Mesothelial cell of epicardium (in vitro differentiated cells): ENCODE measurements at regions not wholly inside any gene's neighbourhood (a gene's known extent, or its start where the extent isn't known, plus 50 kb on each side); places are given as distances from the start of the nearest gene placed in this dataset.
"Not testable (repeated sequence)": the region's sequence is repeated elsewhere in the genome, so short reads cannot be mapped to it uniquely, and the experiment has no call there.

Experiments
- DNase-seq, 2 experiments: peaks; one replicate each; pipeline ENCODE4 v3.0.0; 2021; ENCODE audit warnings: low spot score in 2 of 2; ENCODE audit not compliant: unreplicated experiment in 2 of 2
- H3K27ac Mint-ChIP-seq: 2 replicates; pipeline ENCODE4 v1.8.0; 2021; ENCODE audit warnings: mixed read lengths
- H3K27me3 Mint-ChIP-seq: 2 replicates; pipeline ENCODE4 v1.8.0; 2021; ENCODE audit warnings: low read depth, mixed read lengths
- H3K36me3 Mint-ChIP-seq: 2 replicates; pipeline ENCODE4 v1.8.0; 2021; ENCODE audit warnings: mixed read lengths
- H3K4me1 Mint-ChIP-seq: 2 replicates; pipeline ENCODE4 v1.8.0; 2021; ENCODE audit warnings: mixed read lengths
- H3K4me3 Mint-ChIP-seq: 2 replicates; pipeline ENCODE4 v1.8.0; 2021; ENCODE audit warnings: mild to moderate bottlenecking, moderate library complexity, mixed read lengths
- H3K9me3 Mint-ChIP-seq: 2 replicates; pipeline ENCODE4 v1.8.0; 2021; ENCODE audit warnings: mixed read lengths

GRCh38 chr1:143326662-143327061 lies 645.1 kb downstream of the FAM72C start:
- H3K36me3 Mint-ChIP-seq, H3K4me3 Mint-ChIP-seq, H3K9me3 Mint-ChIP-seq, H3K27ac Mint-ChIP-seq, H3K4me1 Mint-ChIP-seq, H3K27me3 Mint-ChIP-seq: not testable (repeated sequence)
- peak; percentile 17 to 43 for DNase-seq

GRCh38 chr1:143311154-143311553 lies 660.6 kb downstream of the FAM72C start:
- not testable (repeated sequence) for H3K36me3 Mint-ChIP-seq, H3K27ac Mint-ChIP-seq, H3K27me3 Mint-ChIP-seq, H3K4me1 Mint-ChIP-seq, H3K4me3 Mint-ChIP-seq, DNase-seq
- peaks cover 10% of the 10 kb centered on the region for H3K9me3 Mint-ChIP-seq
